NCI-H1436 (cell line): ENCODE measurements at regions not wholly inside any gene's neighbourhood (a gene's known extent, or its start where the extent isn't known, plus 50 kb on each side); places are given as distances from the start of the nearest gene placed in this dataset.

Experiments used
- DNase-seq: peaks from one replicate; lab custom pipeline; 2025; lab: John Stamatoyannopoulos, UW

GRCh38 chr16:86061318-86061695 lies 162.3 kb downstream of the IRF8 start:
- DNase-seq: no peak

DNA sequence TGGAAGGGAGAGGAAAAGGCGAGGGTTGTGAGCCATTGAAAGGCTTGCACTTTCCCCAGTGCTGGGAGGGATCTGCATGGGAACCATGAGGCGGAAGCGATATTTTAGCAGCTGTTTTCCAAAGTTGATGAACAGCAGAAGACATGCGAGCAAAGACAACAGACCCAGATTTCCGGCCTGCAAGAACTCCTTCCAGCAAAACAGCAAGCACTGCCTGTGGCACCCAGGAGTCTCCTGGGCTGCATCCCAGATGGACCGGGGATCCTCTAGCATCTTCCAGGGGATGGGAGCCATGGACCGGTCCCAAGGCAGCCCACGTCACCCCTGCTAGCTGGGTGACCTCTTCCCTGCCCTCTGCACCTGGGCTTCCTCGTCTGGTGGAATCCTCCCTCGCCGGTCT lies 162.8 kb downstream of the IRF8 start:
- DNase-seq: no peak

- no peak for DNase-seq
Observed at GRCh38 chr16:86062271-86062965, 163.5 kb downstream of the IRF8 start.

- no peak for DNase-seq
Observed at GRCh38 chr16:86063760-86064405, 164.9 kb downstream of the IRF8 start.

DNA sequence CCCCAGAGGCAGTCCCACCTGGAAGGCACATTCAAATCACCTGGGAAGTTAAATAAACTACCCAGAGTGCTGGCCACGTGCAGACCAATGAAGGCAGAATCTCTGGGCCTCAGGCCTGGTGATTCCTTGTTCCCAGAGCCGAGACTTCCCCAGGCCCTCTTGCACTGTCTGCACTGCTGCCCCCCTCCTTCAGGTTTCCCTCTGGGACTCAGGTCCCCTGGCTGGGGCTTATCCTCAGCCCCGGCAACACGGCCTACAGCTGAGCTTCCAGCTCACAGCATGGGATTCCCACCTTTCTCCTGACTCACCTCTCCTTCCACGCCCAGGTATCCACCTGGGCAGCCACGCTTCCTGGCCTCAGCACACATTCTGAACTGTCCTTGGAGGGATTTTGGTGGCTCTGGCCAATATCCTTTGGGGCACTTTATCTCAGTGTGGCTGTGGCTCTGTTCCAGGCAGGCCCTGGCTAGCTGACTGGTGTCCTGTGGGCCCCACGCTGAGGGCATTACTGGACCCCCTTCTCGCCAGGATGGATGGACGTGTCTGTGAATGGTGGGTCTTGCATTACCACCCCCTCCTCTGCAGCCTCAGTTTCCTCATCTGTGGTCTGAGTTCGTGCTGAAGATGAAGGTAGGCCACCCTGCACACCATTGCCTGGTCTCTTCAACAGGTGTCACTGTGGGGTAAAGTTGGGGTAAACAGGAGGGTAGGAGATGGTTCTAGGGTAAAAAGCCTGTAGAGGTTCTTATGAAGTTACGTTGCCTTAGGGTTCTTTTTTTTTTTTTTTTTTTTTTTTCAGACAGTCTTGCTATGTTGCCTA lies 165.7 kb downstream of the IRF8 start:
- no peak for DNase-seq

DNA sequence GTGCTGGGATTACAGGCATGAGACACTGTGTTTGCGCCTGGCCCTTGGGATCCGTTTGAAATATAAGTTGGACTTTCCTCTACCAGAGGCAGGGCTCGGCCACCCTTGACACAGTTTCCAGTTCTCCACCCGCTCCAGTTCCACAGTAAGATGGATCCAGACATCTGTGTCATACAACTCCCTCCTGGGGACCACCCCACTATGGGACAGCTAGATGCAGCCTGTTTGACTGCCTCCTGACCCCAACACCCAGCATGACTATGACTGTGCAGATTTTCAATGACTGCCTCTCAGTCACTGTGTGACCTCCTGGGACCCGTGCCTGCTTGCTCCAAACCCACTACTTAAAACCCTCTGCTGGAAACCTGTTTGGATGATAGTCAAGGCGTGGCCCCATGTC lies 166.7 kb downstream of the IRF8 start:
- DNase-seq: no peak

DNA sequence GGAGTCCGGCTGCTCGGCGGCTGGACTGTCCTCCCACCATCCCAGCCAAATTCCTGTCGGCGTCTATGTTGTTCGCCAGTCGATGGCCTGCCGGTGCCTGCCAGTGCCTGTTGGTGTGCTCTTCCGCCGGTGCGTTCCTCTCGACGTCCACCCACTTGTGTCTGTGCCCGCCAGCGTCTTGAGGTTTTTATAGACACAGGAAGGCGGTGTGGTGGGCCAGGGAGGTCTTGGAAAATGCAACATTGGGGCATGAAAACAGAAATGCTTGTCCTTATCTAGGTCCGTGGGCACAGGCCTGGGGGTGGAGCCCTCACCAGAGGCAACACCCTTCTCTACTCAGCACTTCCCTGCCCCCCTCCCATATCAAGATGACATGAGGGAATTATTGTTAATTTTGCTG lies 167.8 kb downstream of the IRF8 start:
- no peak for DNase-seq

GRCh38 chr16:86067516-86067915 lies 168.6 kb downstream of the IRF8 start:
- no peak for DNase-seq

- no peak for DNase-seq
Observed at GRCh38 chr16:86067936-86068335, 169.0 kb downstream of the IRF8 start.

DNA sequence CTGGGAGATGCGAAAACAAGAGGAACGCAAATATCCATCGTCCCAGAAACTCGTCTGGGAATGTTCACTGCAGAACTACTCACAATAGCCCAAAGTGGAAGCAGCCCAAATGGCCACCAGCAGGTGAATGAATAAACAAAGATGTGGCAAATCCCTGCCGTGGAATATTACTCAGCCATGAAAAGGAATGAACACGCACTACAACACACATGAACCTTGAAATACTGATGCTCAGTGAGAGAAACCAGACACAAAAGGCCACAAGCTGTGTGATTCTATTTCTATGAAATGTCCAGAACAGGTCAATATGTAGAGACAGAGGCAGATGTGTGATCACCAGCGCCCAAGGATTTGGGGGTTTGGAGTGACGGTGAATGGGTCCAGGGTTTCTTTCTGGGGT lies 169.8 kb downstream of the IRF8 start:
- DNase-seq: no peak

DNA sequence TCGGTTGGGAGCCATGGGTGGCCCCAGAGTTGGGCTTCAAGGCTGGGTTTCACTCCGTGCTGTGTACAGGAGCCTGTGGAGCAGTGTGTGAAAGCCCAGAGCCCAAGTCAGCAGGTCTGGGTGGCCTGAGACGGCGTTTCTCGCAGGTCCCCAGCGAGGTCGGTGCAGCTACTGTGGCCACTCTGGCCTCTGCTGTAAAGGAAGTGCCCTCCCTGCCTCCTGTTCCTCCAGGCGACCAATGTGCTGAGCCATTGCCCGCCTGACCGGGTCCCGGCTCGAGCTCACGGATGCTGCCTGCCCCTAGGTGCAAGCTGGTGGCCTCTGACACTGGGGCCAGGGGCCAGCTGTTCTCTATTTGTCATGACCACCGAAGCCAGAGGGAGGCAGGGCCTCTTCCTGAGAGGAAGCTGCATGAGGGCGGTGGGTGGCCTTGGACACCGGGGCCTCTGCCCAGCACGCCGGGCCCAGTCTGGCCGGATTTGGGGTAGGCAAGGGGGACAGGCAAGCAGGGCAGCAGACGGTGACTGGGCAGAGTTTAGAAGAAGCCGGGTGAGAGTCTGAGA lies 170.9 kb downstream of the IRF8 start:
- DNase-seq: no peak

- no peak for DNase-seq
Observed at GRCh38 chr16:86070484-86070883, 171.5 kb downstream of the IRF8 start.

GRCh38 chr16:86070971-86071370 lies 172.0 kb downstream of the IRF8 start:
- no peak for DNase-seq

GRCh38 chr16:86071611-86072240 lies 172.8 kb downstream of the IRF8 start:
- no peak for DNase-seq

- peak; percentile 1 for DNase-seq
Observed at GRCh38 chr16:86072328-86073102, 173.6 kb downstream of the IRF8 start.

DNA sequence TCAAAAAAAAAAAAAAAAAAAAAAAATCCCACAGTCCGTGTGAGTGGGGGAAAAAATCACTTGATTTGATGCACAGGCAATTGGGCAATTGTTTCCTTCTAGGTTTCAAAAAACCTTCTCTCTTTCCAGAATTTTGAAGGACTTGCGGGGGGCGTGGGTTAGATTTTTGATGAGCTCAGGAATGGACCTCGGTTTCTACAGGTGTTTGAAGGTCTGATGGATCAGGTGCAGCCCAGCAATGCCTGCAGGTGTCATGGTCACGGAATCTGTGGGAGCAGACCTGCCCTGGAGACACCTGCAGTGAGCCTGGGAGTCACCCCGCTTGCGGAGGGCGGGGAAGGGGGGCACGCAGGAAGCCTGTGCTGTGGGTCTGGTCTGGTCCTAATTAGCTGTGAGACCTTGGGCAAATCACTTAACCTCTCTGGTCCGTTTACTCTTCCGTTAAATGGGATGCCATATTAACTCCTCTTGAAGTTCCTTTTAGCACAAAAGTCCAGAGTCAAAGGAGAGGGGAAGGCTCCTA lies 174.2 kb downstream of the IRF8 start:
- DNase-seq: no peak

- DNase-seq: no peak
Observed at GRCh38 chr16:86073763-86074493, 175.0 kb downstream of the IRF8 start.

DNA sequence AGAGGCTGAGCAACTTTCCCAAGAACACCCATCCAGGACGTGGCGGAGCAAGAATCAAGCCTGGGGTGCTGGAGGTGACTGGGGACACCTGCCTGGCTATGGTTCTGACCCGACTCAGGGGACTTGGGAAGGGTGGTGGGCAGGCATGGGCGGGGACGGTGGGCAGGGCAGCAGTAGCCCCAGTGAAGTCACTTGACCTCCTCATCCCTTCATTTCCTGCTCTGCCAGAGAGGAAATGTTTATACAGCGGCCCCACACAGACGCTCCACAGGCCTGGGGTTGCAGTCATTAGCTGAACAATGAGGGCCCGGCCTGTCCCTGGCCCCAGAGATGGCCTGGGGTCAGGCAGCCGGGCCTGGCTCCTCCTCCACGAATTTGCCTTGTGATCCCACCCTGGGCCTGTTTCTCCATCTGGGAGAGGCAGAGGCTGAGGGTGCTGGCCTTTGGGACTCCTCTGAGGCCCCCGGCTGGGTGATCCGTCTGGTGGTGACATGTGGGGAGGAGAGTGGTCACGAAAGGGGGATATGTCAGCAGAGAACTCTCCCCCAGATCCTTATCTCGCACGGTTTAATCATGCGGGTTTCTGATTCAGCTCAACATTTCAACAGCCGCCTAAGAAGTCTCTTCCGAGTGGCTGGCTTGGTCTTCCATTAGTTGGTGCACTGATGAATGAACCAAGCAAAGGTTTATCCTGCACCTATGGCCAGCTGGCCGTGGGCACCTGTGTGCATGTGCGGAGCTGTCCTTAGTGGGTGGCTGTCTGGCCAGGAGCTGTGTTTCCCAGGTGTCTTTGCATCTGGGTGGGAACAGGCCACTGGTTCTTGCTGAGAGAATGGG lies 175.9 kb downstream of the IRF8 start:
- no peak for DNase-seq

DNA sequence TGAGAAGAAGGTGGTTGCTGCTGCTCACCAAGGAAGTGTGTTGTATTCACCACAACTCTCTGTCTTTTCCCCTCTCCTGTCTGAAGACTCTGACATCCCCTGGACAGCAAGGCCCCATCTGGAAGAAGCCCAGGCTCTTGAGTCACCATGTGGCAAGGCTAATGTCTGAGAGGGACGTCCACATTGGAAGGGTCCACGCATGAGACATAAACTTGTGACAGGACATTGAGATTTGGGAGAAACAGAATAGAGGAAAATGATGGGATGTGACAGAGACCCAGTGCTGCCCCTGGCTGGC lies 176.5 kb downstream of the IRF8 start:
- no peak for DNase-seq
